Epithelial cell of proximal tubule (primary cell): ENCODE measurements at regions not wholly inside any gene's neighbourhood (a gene's known extent, or its start where the extent isn't known, plus 50 kb on each side); places are given as distances from the start of the nearest gene placed in this dataset.

ENCODE experiments used
- DNase-seq: peaks from one replicate; pipeline ENCODE4 v3.0.0-alpha.2; 2011; ENCODE audit warnings: low read depth
- H3K4me3 ChIP-seq: 2 replicates; pipeline ENCODE4 v1.5.1; 2011; ENCODE audit warnings: low read depth, mild to moderate bottlenecking, low read length
- TF ChIP-seq, protein P1 (sequence below): conservative IDR thresholded peaks from 2 replicates; pipeline ENCODE4 v1.5.1; 2012; ENCODE audit warnings: low read depth, mild to moderate bottlenecking, low read length

DNA sequence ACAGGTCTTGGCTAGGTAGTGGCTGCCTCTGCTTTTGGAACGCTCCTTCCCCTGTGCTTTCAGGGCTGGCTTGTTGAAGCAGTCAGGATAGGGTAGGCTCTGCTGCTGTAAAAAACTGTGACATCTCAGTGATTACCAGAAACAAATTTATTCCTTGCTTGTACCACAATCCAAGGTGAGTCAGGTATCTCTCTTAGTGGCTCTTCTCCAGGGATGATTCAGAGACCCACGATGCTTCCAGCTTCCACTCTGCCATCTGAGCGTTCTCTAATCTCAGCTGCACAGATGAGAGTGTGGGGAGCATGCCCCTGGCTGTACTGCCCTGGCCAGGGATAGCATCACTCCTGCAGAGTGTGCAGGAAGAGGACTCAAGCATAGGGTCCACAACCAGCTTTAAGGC is 174.9 kb downstream of the VAPA start:
- no peak overlapping the region for H3K4me3 ChIP-seq
- TF ChIP-seq, protein P1, sequence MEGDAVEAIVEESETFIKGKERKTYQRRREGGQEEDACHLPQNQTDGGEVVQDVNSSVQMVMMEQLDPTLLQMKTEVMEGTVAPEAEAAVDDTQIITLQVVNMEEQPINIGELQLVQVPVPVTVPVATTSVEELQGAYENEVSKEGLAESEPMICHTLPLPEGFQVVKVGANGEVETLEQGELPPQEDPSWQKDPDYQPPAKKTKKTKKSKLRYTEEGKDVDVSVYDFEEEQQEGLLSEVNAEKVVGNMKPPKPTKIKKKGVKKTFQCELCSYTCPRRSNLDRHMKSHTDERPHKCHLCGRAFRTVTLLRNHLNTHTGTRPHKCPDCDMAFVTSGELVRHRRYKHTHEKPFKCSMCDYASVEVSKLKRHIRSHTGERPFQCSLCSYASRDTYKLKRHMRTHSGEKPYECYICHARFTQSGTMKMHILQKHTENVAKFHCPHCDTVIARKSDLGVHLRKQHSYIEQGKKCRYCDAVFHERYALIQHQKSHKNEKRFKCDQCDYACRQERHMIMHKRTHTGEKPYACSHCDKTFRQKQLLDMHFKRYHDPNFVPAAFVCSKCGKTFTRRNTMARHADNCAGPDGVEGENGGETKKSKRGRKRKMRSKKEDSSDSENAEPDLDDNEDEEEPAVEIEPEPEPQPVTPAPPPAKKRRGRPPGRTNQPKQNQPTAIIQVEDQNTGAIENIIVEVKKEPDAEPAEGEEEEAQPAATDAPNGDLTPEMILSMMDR: no peak
- DNase-seq: no peak

DNA sequence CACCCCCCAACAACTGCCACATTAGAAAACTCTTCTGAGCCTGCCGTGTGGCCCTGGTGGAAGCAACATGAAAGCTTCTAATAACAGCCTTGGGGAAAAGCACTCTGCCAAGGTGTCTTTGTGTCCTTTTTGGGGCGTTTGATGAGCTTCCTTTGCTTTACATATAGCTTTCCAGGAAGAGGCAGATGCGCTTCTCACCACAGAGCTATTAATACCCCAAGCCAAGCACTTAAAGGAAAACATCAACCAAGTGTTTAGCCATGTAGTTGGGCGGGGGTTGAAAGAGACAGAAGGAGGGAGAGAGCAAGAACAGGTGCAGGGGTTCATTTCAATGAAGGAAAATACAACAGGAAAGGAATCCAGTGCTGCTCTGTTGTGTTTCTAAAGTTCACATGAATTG is 176.1 kb downstream of the VAPA start:
- TF ChIP-seq, protein P1: no peak
- H3K4me3 ChIP-seq: no peak overlapping the region

DNA sequence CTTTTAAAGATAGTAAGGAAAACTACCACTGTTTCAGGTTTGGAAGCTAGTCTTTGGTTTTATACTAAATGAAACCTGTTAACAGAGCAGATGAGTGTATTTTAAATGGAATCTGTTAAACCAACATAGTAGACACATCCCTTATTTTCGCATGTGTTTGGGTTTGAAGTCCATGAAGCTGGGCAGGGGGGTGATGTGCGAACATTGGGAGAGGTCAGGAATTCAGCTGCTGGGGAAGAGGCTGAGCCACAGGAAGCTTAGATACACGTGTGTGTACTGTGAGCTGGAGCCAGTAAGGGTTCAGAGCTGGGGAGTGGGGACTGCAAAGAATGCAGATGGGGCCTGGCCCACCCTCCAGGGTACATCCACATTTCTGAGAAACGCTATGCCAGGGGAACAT is 176.9 kb downstream of the VAPA start:
- no peak for DNase-seq
- H3K4me3 ChIP-seq: no peak overlapping the region
- TF ChIP-seq, protein P1: no peak

More for the DNA sequence above, 176.1 kb downstream of the VAPA start:
- DNase-seq: no peak

DNA sequence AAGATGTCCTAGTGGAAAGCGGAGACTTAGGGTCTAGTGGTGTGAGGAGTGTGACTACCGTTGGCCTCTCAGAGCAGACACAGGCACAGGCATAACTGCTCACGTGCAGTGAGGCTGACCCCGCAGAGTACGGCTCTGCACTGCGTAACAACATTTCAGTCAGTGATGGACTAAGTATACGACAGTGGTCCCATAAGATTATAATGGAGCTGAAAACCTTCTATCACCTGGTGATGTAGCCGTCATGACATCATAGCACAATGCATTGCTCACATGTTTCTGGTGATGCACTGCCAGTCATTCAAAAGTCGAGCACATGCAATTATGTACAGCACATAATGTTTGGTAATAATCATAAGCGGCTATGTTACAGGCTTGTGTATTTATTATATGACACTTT is 179.6 kb downstream of the VAPA start:
- TF ChIP-seq, protein P1: no peak
- H3K4me3 ChIP-seq: no peak overlapping the region
- DNase-seq: no peak

DNA sequence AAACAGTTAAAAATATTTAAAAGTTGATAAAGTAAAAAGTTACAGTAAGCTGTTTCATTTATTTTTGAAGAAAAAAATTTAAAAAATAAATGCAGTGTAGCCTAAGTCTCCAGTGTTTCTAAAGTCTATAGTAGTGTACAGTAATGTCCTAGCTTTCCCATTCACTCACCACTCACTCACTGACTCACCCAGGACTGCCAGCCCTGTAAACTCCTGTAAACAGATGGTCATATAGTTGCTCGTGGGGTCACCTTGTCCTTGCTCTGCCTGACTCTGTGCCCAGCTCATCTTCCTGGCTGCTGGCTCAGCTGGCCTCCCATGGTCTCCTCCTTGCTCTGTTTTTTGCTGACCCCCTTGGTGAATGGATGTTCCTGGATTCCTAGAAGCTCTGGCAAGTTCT is 180.3 kb downstream of the VAPA start:
- TF ChIP-seq, protein P1: no peak
- H3K4me3 ChIP-seq: no peak overlapping the region
- no peak for DNase-seq

DNA sequence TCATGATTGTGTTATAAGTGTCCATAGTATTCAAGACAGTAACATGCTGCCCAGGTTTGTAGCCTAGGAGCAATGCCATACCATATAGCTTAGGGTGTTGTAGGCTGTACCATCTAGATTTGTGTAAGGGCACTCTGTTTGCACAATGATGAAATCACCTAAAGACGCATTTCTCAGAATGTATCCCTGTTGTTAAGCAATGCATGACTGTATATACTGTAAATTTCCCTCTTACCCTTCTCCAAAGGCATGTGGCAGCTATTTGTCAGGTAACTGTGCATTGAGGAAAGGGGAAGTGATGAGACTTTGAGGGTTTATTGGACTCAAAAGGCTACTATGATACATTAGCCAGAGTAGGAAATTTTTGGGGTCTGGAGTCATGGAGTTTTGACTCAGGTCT is 180.8 kb downstream of the VAPA start:
- TF ChIP-seq, protein P1: no peak
- no peak for DNase-seq
- H3K4me3 ChIP-seq: no peak overlapping the region

DNA sequence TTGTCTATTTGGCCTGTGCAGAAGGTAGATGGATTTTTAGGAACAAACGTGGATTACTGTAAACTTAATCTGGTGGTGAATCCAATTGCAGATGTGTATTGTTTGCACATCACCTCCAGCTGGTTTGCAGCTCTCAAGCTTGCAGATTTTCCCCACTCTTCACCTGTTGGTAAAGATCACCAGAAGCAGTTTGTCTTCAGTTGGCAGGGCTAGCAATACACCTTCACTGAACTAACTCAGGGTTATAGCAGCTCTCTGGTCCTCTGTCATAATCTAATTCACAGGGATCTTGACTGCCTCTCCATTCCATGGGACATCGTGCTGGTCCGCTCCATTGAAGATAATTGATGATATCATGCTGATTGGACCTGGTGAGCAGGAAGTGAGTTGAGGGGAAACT is 181.5 kb downstream of the VAPA start:
- TF ChIP-seq, protein P1: no peak
- DNase-seq: no peak
- H3K4me3 ChIP-seq: no peak overlapping the region
